Loucy (cell line): ENCODE measurements at regions not wholly inside any gene's neighbourhood (a gene's known extent, or its start where the extent isn't known, plus 50 kb on each side); places are given as distances from the start of the nearest gene placed in this dataset.

ENCODE experiments used
- H2AFZ ChIP-seq: fragments of 200-600 bp; sonication (generic); 2 replicates; pipeline ENCODE4 v1.6.0; 2016; ENCODE audit warnings: antibody characterized with exemption, mild to moderate bottlenecking, low read length, moderate library complexity
- H3F3A ChIP-seq: fragments of 200-600 bp; 2 replicates; pipeline ENCODE4 v1.6.0; 2016; ENCODE audit warnings: antibody characterized with exemption, low read depth, mild to moderate bottlenecking
- H3K27me3 ChIP-seq: fragments of 200-600 bp; sonication (generic); 2 replicates; pipeline ENCODE4 v1.6.1; 2014; ENCODE audit warnings: low read length, mild to moderate bottlenecking; ENCODE audit not compliant: insufficient read depth, poor library complexity, severe bottlenecking
- H3K36me3 ChIP-seq: fragments of 200-600 bp; sonication (generic); 2 replicates; pipeline ENCODE4 v1.6.1; 2016; ENCODE audit warnings: low read length; ENCODE audit not compliant: insufficient read depth
- H3K4me1 ChIP-seq: fragments of 200-600 bp; sonication (generic); 2 replicates; pipeline ENCODE4 v1.5.1; 2014; ENCODE audit warnings: low read length, mild to moderate bottlenecking; ENCODE audit not compliant: insufficient read depth, poor library complexity, severe bottlenecking
- H3K4me2 ChIP-seq: fragments of 200-600 bp; sonication (generic); 2 replicates; pipeline ENCODE4 v1.6.0; 2014; ENCODE audit warnings: antibody characterized with exemption, low read length, low read depth, mild to moderate bottlenecking; ENCODE audit not compliant: poor library complexity, severe bottlenecking
- H3K4me3 ChIP-seq: fragments of 200-600 bp; sonication (generic); 2 replicates; pipeline ENCODE4 v1.5.1; 2014; ENCODE audit warnings: low read length, mild to moderate bottlenecking, mixed read lengths; ENCODE audit not compliant: poor library complexity, severe bottlenecking
- H3K79me2 ChIP-seq: fragments of 200-600 bp; sonication (generic); 2 replicates; pipeline ENCODE4 v1.6.1; 2014; ENCODE audit warnings: low read length; ENCODE audit not compliant: insufficient read depth
- H3K9ac ChIP-seq: fragments of 200-600 bp; sonication (generic); 2 replicates; pipeline ENCODE4 v1.6.0; 2014; ENCODE audit warnings: mild to moderate bottlenecking, low read depth, low read length, moderate library complexity; ENCODE audit not compliant: poor library complexity, severe bottlenecking
- H3K9me2 ChIP-seq: fragments of 200-600 bp; sonication (generic); replicated peaks from 2 replicates; pipeline ENCODE4 v1.6.1; 2016; ENCODE audit warnings: low read depth, low read length, mixed read lengths
- H3K9me3 ChIP-seq: fragments of 200-600 bp; sonication (generic); 2 replicates; pipeline ENCODE4 v1.6.1; 2014; ENCODE audit warnings: mild to moderate bottlenecking, antibody characterized with exemption, low read length, low read depth; ENCODE audit not compliant: insufficient read depth
- H4K20me1 ChIP-seq: fragments of 200-600 bp; sonication (generic); 2 replicates; pipeline ENCODE4 v1.6.0; 2014; ENCODE audit warnings: antibody characterized with exemption, low read length, mild to moderate bottlenecking; ENCODE audit not compliant: insufficient read depth, poor library complexity, severe bottlenecking
- EZH2phosphoT487 ChIP-seq: fragments of 200-600 bp; IDR thresholded peaks from 2 replicates; pipeline ENCODE4 v1.6.1; 2018; ENCODE audit warnings: antibody characterized with exemption, mild to moderate bottlenecking, moderate library complexity, borderline replicate concordance
- TF ChIP-seq, protein P1 (sequence below): fragments of 200-600 bp; sonication (generic); conservative IDR thresholded peaks from 2 replicates; pipeline ENCODE4 v1.5.1; 2014; ENCODE audit warnings: mild to moderate bottlenecking, antibody characterized with exemption, low read length

DNA sequence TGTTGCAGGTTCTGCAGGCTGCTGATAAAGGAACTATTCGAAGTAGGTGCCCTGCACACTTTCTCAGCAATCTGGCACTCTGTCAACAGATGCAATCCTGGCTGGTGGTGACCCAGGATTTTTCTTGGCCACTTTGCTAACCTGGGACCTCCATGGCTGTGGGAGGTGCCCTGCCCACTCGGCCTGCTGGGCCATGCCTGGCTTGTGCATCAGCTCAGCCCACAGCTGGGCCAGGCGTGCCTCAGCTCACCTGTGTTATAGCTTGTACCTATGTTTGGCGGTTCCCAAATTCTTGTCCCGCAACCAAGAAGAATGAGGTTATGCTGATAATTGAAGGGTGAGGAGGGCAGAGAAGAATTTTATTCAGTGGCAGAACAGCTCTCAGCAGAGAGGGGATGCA is 141.7 kb downstream of the NPY start:
- H3K9ac ChIP-seq = no peak overlapping the region
- H3K4me3 ChIP-seq = no peak overlapping the region
- no peak for TF ChIP-seq EZH2phosphoT487
- TF ChIP-seq, protein P1, sequence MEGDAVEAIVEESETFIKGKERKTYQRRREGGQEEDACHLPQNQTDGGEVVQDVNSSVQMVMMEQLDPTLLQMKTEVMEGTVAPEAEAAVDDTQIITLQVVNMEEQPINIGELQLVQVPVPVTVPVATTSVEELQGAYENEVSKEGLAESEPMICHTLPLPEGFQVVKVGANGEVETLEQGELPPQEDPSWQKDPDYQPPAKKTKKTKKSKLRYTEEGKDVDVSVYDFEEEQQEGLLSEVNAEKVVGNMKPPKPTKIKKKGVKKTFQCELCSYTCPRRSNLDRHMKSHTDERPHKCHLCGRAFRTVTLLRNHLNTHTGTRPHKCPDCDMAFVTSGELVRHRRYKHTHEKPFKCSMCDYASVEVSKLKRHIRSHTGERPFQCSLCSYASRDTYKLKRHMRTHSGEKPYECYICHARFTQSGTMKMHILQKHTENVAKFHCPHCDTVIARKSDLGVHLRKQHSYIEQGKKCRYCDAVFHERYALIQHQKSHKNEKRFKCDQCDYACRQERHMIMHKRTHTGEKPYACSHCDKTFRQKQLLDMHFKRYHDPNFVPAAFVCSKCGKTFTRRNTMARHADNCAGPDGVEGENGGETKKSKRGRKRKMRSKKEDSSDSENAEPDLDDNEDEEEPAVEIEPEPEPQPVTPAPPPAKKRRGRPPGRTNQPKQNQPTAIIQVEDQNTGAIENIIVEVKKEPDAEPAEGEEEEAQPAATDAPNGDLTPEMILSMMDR = no peak
- H4K20me1 ChIP-seq = no peaks in the 10 kb centered on the region
- no peaks in the 10 kb centered on the region for H3F3A ChIP-seq
- H3K4me1 ChIP-seq = peaks cover 3% of the 10 kb centered on the region
- H3K79me2 ChIP-seq = no peaks in the 10 kb centered on the region
- H3K36me3 ChIP-seq = no peaks in the 10 kb centered on the region
- peaks cover 10% of the 10 kb centered on the region; the same call in 1 of the 2 replicates for H3K9me3 ChIP-seq
- H3K9me2 ChIP-seq = no peaks in the 10 kb centered on the region
- H3K4me2 ChIP-seq = no peak overlapping the region
- no peak overlapping the region for H2AFZ ChIP-seq
- no peaks in the 10 kb centered on the region for H3K27me3 ChIP-seq

DNA sequence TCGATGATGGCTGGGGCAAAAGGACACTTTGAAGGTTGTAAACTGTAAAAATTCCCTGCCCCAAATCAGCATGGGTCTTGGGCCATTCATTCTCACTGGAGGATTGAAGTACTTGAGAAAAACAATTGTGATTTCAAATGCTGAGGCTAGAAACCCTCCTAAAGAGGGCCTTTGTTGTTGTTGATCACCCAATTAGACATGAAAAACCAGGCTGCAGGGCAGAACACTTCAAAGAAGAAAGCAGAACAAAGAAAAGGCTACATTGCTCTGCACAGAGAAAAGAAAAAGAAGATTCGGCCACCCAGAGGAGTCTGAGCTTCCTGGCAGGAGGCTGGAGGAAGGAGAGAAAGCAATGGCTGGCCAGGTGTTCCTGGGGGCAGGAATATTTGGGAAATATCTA is 143.1 kb downstream of the NPY start:
- Histone ChIP-seq H3K79me2 (no peaks in the 10 kb centered on the region), H2AFZ (no peak overlapping the region), H3K36me3 (no peaks in the 10 kb centered on the region), H3F3A (no peaks in the 10 kb centered on the region), H3K4me3 (no peak overlapping the region), H3K9ac (no peak overlapping the region), H3K4me2 (no peak overlapping the region), H3K9me3 (peaks cover 10% of the 10 kb centered on the region; the same call in 1 of the 2 replicates), H4K20me1 (no peaks in the 10 kb centered on the region), H3K4me1 (peaks cover 3% of the 10 kb centered on the region), H3K27me3 (no peaks in the 10 kb centered on the region), H3K9me2 (no peaks in the 10 kb centered on the region)
- TF ChIP-seq EZH2phosphoT487 = no peak
- TF ChIP-seq, protein P1 = no peak

DNA sequence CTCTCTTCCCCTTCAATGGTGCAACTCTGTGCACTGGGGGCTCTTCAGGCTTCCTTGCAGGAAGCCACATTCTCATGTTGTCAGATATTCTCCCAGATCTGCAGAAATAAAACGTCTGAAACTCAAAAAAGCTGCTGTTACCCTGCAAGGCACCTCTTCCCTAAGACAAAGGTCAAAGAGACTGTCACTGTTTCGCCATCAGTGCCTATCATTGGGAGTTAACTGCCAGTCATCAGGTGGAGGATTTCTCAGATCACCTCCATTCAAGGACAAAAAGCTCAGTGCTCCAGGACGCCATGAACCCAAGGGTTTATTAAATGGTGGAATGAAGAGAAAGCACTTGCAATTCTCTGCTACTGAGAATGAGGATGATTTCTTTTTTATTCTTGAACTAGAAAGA is 144.6 kb upstream of the PALS2 start:
- H3K9ac ChIP-seq = no peak overlapping the region
- H3K79me2 ChIP-seq = no peaks in the 10 kb centered on the region
- H3K4me3 ChIP-seq = no peak overlapping the region
- no peaks in the 10 kb centered on the region for H3K36me3 ChIP-seq
- peaks cover 3% of the 10 kb centered on the region for H3K4me1 ChIP-seq
- H4K20me1 ChIP-seq = no peaks in the 10 kb centered on the region
- H3F3A ChIP-seq = no peaks in the 10 kb centered on the region
- no peak for TF ChIP-seq EZH2phosphoT487
- TF ChIP-seq, protein P1 = no peak
- H3K9me2 ChIP-seq = no peaks in the 10 kb centered on the region
- H2AFZ ChIP-seq = peak overlapping the region; percentile 64; the same call in 1 of the 2 replicates
- H3K27me3 ChIP-seq = no peaks in the 10 kb centered on the region
- peaks cover 10% of the 10 kb centered on the region; the same call in 1 of the 2 replicates for H3K9me3 ChIP-seq
- no peak overlapping the region for H3K4me2 ChIP-seq
